H1 (cell line): ENCODE measurements at regions not wholly inside any gene's neighbourhood (a gene's known extent, or its start where the extent isn't known, plus 50 kb on each side); places are given as distances from the start of the nearest gene placed in this dataset.

Source experiments
- CTCF ChIA-PET: fragments of 300-600 bp; sonication (Branson Sonifier 250); formaldehyde crosslinking; loops from one replicate; lab custom pipeline; 2021; ENCODE audit not compliant: partially characterized antibody; lab: Charles Lee
- POLR2A ChIA-PET: fragments of 300-600 bp; sonication (Branson Sonifier 250); formaldehyde crosslinking; loops from one replicate; lab custom pipeline; 2021; ENCODE audit warnings: inconsistent platforms; ENCODE audit not compliant: partially characterized antibody; lab: Charles Lee
- DNase-seq, 2 experiments: peaks; one replicate each; pipeline versions ENCODE4 v3.0.0 to v3.0.0-alpha.2; 2010 to 2022; ENCODE audit warnings: low spot score in 2 of 2, low read depth in 1 of 2, mixed read lengths in 1 of 2
- FAIRE-seq: peaks from 2 replicates; lab custom pipeline; 2011; peaks lifted over from hg19 to GRCh38; lab: Jason Lieb, UNC
- H2AFZ ChIP-seq: 2 replicates; pipeline ENCODE4 v1.8.1; 2012; ENCODE audit warnings: low read length, inconsistent platforms
- H2AK5ac ChIP-seq: 2 replicates; pipeline ENCODE4 v1.6.1; 2013; ENCODE audit warnings: low read depth, low read length
- H2BK120ac ChIP-seq: replicated peaks from 2 replicates; pipeline ENCODE3; 2013; ENCODE audit warnings: low read depth, low read length, inconsistent platforms
- H2BK12ac ChIP-seq: 2 replicates; pipeline ENCODE4 v1.6.1; 2013; ENCODE audit warnings: low read depth, low read length
- H2BK15ac ChIP-seq: 2 replicates; pipeline ENCODE4 v1.6.1; 2013; ENCODE audit warnings: low read length
- H2BK20ac ChIP-seq: 2 replicates; pipeline ENCODE4 v1.6.1; 2013; ENCODE audit warnings: low read length
- H2BK5ac ChIP-seq: 2 replicates; pipeline ENCODE4 v1.6.1; 2013; ENCODE audit warnings: low read depth, low read length
- H3K14ac ChIP-seq: 2 replicates; pipeline ENCODE4 v1.6.1; 2013; ENCODE audit warnings: inconsistent platforms; ENCODE audit not compliant: insufficient read length
- H3K18ac ChIP-seq: 2 replicates; pipeline ENCODE4 v1.6.1; 2013; ENCODE audit warnings: low read length; ENCODE audit errors: extremely low read depth
- H3K23ac ChIP-seq: 2 replicates; pipeline ENCODE4 v1.6.1; 2013; ENCODE audit warnings: inconsistent platforms; ENCODE audit not compliant: insufficient read length
- H3K23me2 ChIP-seq: 2 replicates; pipeline ENCODE4 v1.6.1; 2013; ENCODE audit warnings: low read depth, low read length
- H3K27ac ChIP-seq: 2 replicates; pipeline ENCODE4 v1.6.1; 2011; ENCODE audit warnings: low read depth, low read length, inconsistent platforms
- H3K27me3 ChIP-seq, 4 experiments: replicated peaks in 1 of 4; 1 replicate in 1 of 4; 2 replicates in 3 of 4; pipeline versions ENCODE4 v1.6.1 to v1.8.1; 2011 to 2013; ENCODE audit warnings: low read length in 3 of 4, mild to moderate bottlenecking in 3 of 4, inconsistent platforms in 2 of 4, mixed read lengths in 2 of 4, moderate library complexity in 1 of 4; ENCODE audit not compliant: control insufficient read depth in 3 of 4, insufficient read depth in 3 of 4; ENCODE audit errors: extremely low read depth in 1 of 4
- H3K36me3 ChIP-seq, 4 experiments: 2 replicates each; pipeline versions ENCODE4 v1.6.1 to v1.8.1; 2011 to 2013; ENCODE audit warnings: mild to moderate bottlenecking in 4 of 4, low read length in 3 of 4, moderate library complexity in 2 of 4, control low read depth in 1 of 4, inconsistent platforms in 1 of 4; ENCODE audit not compliant: insufficient read depth in 4 of 4, control insufficient read depth in 2 of 4
- H3K4ac ChIP-seq: replicated peaks from 2 replicates; pipeline ENCODE3; 2013; ENCODE audit warnings: low read length, low read depth, mixed read lengths, inconsistent platforms; ENCODE audit not compliant: insufficient read length
- H3K4me1 ChIP-seq, 4 experiments: replicated peaks in 1 of 4; 1 replicate in 1 of 4; 2 replicates in 3 of 4; pipeline versions ENCODE4 v1.6.1 to v1.8.1; 2011 to 2013; ENCODE audit warnings: low read length in 3 of 4, inconsistent platforms in 2 of 4, mixed read lengths in 1 of 4; ENCODE audit not compliant: insufficient read depth in 4 of 4, control insufficient read depth in 3 of 4
- H3K4me2 ChIP-seq, 2 experiments: 2 replicates each; pipeline versions ENCODE4 v1.6.1 to v1.8.1; 2011 to 2013; ENCODE audit warnings: low read depth in 2 of 2, low read length in 2 of 2, control low read depth in 1 of 2, inconsistent platforms in 1 of 2, mild to moderate bottlenecking in 1 of 2; ENCODE audit not compliant: insufficient read depth in 1 of 2
- H3K4me3 ChIP-seq, 4 experiments: fragments of 200-600, 300-600 bp in 1 of 4; sonication (generic), shearing (Covaris generic), sonication (Bioruptor Twin) in 1 of 4; 2 replicates each; pipeline versions ENCODE4 v1.5.1 to v1.8.1; 2011 to 2016; ENCODE audit warnings: low read length in 4 of 4, low read depth in 3 of 4, control low read depth in 2 of 4, inconsistent platforms in 2 of 4, mild to moderate bottlenecking in 2 of 4, mixed read lengths in 1 of 4, moderate library complexity in 1 of 4; ENCODE audit not compliant: insufficient read depth in 2 of 4; ENCODE audit errors: extremely low read depth in 1 of 4
- H3K56ac ChIP-seq: replicated peaks from 2 replicates; pipeline ENCODE3; 2013; ENCODE audit warnings: low read depth, mild to moderate bottlenecking, mixed read lengths, low read length, inconsistent platforms; ENCODE audit not compliant: insufficient read length
- H3K79me1 ChIP-seq: 2 replicates; pipeline ENCODE4 v1.6.1; 2013; ENCODE audit warnings: low read depth, low read length, control low read depth
- H3K79me2 ChIP-seq, 2 experiments: 2 replicates each; pipeline versions ENCODE4 v1.6.1 to v1.8.1; 2012 to 2013; ENCODE audit warnings: low read length in 2 of 2, mild to moderate bottlenecking in 2 of 2, inconsistent platforms in 1 of 2; ENCODE audit not compliant: insufficient read depth in 2 of 2, control insufficient read depth in 1 of 2
- H3K9ac ChIP-seq, 4 experiments: replicated peaks in 1 of 4; 1 replicate in 1 of 4; 2 replicates in 3 of 4; pipeline versions ENCODE4 v1.6.1 to v1.8.1; 2011 to 2013; ENCODE audit warnings: low read depth in 3 of 4, low read length in 3 of 4, control low read depth in 2 of 4, mild to moderate bottlenecking in 2 of 4, moderate library complexity in 2 of 4, inconsistent platforms in 1 of 4; ENCODE audit errors: extremely low read depth in 1 of 4
- H3K9me3 ChIP-seq, 2 experiments: 2 replicates each; pipeline versions ENCODE4 v1.6.1 to v1.8.1; 2012 to 2013; ENCODE audit warnings: mild to moderate bottlenecking in 2 of 2, moderate library complexity in 2 of 2, control low read depth in 1 of 2, inconsistent platforms in 1 of 2, low read depth in 1 of 2, low read length in 1 of 2, mixed read lengths in 1 of 2; ENCODE audit not compliant: insufficient read depth in 2 of 2
- H4K20me1 ChIP-seq, 2 experiments: replicated peaks in 1 of 2; 2 replicates each; pipeline versions ENCODE3 to v1.8.1; 2011 to 2013; ENCODE audit warnings: inconsistent platforms in 2 of 2, low read length in 2 of 2, mild to moderate bottlenecking in 1 of 2; ENCODE audit not compliant: insufficient read depth in 2 of 2, control insufficient read depth in 1 of 2
- H4K5ac ChIP-seq: 2 replicates; pipeline ENCODE4 v1.6.1; 2013; ENCODE audit warnings: low read length, low read depth, mixed read lengths, inconsistent platforms; ENCODE audit not compliant: insufficient read length
- H4K8ac ChIP-seq: 2 replicates; pipeline ENCODE4 v1.8.0; 2013; ENCODE audit warnings: mild to moderate bottlenecking, moderate library complexity, low read length, inconsistent platforms; ENCODE audit not compliant: insufficient read depth; ENCODE audit errors: extremely low read depth
- H4K91ac ChIP-seq: replicated peaks from 2 replicates; pipeline ENCODE3; 2013; ENCODE audit warnings: low read length, mixed read lengths, inconsistent platforms; ENCODE audit not compliant: insufficient read length
- CTBP2 ChIP-seq: IDR thresholded peaks from 2 replicates; pipeline ENCODE4 v1.7.0; 2011; ENCODE audit warnings: borderline replicate concordance, mild to moderate bottlenecking, moderate library complexity, mixed read lengths, low read length; ENCODE audit not compliant: insufficient read depth, insufficient read length
- KDM4A ChIP-seq: IDR thresholded peaks from one replicate; pipeline ENCODE4 v1.7.1; 2012; ENCODE audit warnings: low read depth, mild to moderate bottlenecking, moderate library complexity, low read length, inconsistent platforms; ENCODE audit not compliant: severe bottlenecking
- POLR2AphosphoS5 ChIP-seq: IDR thresholded peaks from 2 replicates; pipeline ENCODE4 v1.6.1; 2011; ENCODE audit warnings: low read depth, low read length
- WGBS, 2 experiments: shearing (Covaris generic) in 1 of 2; methylation state at CpG; one replicate each; pipeline versions ENCODE4 v1.1.6 to v1.1.7; 2013 to 2015; ENCODE audit warnings: low lambda C conversion rate in 2 of 2, mixed read lengths in 2 of 2, inconsistent platforms in 1 of 2, low coverage in 1 of 2, missing lambda C conversion rate in 1 of 2; ENCODE audit not compliant: insufficient replicate concordance in 2 of 2, insufficient coverage in 1 of 2, insufficient read length in 1 of 2; ENCODE audit errors: extremely low coverage in 1 of 2, missing lambda C conversion rate in 1 of 2; 5-methylcytosine and 5-hydroxymethylcytosine counted together

DNA sequence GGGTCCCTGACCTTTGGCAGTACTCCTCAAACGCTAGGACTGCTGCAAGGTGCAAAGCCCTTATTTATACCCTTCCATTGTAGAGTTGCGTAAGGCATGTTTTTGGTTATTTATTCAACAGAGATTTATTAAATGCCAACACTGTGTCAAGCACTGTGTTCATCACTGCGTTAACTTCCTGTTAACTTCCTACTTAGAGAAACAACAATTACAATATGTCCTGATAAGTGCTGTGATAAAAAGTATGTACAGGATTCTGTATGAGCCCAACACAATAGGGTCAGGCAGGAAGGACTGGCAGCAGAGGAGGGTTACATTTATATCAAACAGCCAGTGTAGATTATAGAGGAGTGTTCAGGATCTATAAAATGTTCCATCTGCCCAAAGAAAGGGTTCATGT lies 812.8 kb upstream of the API5 start:
- POLR2A ChIA-PET: no interaction called here
- Histone ChIP-seq H2BK5ac (no peak overlapping the region), H3K4ac (no peak overlapping the region), H3K23me2 (no peaks in the 10 kb centered on the region), H2BK20ac (no peak overlapping the region), H3K18ac (no peak overlapping the region), H2BK120ac (no peak overlapping the region), H3K27ac (no peak overlapping the region), H2BK12ac (no peak overlapping the region), H3K4me1 (no peaks in the 10 kb centered on the region), H3K9ac (no peak overlapping the region), H4K8ac (no peak overlapping the region), H3K4me2 (no peak overlapping the region), H3K36me3 (no peaks in the 10 kb centered on the region), H3K4me3 (no peak overlapping the region), H3K27me3 (no peaks in the 10 kb centered on the region), H2BK15ac (no peak overlapping the region), H3K56ac (no peak overlapping the region), H4K20me1 (no peaks in the 10 kb centered on the region), H3K79me2 (no peaks in the 10 kb centered on the region), H2AFZ (no peak overlapping the region), H4K5ac (no peak overlapping the region), H4K91ac (no peak overlapping the region), H3K23ac (no peak overlapping the region), H3K9me3 (no peaks in the 10 kb centered on the region), H3K14ac (no peak overlapping the region), H2AK5ac (no peak overlapping the region), H3K79me1 (no peaks in the 10 kb centered on the region)
- no peak for DNase-seq
- no peak for FAIRE-seq
- CTCF ChIA-PET: no interaction called here
- no peak for TF ChIP-seq POLR2AphosphoS5
- no peak for TF ChIP-seq KDM4A
- TF ChIP-seq CTBP2: no peak
- 96% methylated on average over 3 of the region's 3 CpGs; no CpG with 5 or more reads in 1 of the 2 experiments for WGBS, 2 experiments
